Effector memory CD4-positive, alpha-beta T cell (primary cell): ENCODE measurements at regions not wholly inside any gene's neighbourhood (a gene's known extent, or its start where the extent isn't known, plus 50 kb on each side); places are given as distances from the start of the nearest gene placed in this dataset.
"Not testable (repeated sequence)": the region's sequence is repeated elsewhere in the genome, so short reads cannot be mapped to it uniquely, and the experiment has no call there.

ENCODE experiments used
- DNase-seq, 3 donors: peaks; one replicate each; pipeline ENCODE4 v3.0.0-alpha.2; 2020
- H3K27ac ChIP-seq: 2 replicates; pipeline ENCODE4 v1.7.0; 2013; ENCODE audit warnings: mild to moderate bottlenecking, low read length, moderate library complexity; ENCODE audit not compliant: insufficient read depth, poor library complexity, severe bottlenecking
- H3K27me3 ChIP-seq: replicated peaks from 2 replicates; pipeline ENCODE4 v1.7.0; 2013; ENCODE audit warnings: mild to moderate bottlenecking, low read length; ENCODE audit not compliant: insufficient read depth, control insufficient read depth, poor library complexity, severe bottlenecking
- H3K36me3 ChIP-seq: 2 replicates; pipeline ENCODE4 v1.7.0; 2013; ENCODE audit warnings: mild to moderate bottlenecking, low read length, moderate library complexity; ENCODE audit not compliant: control insufficient read depth, insufficient read depth
- H3K4me1 ChIP-seq: 2 replicates; pipeline ENCODE4 v1.7.0; 2013; ENCODE audit warnings: low read length, mild to moderate bottlenecking; ENCODE audit not compliant: control insufficient read depth, insufficient read depth, poor library complexity, severe bottlenecking
- H3K4me3 ChIP-seq: 2 replicates; pipeline ENCODE4 v1.7.0; 2013; ENCODE audit warnings: low read length, low read depth, mild to moderate bottlenecking; ENCODE audit not compliant: insufficient read depth, poor library complexity, severe bottlenecking
- H3K9me3 ChIP-seq: 2 replicates; pipeline ENCODE4 v1.7.0; 2013; ENCODE audit warnings: mild to moderate bottlenecking, low read length, moderate library complexity; ENCODE audit not compliant: control insufficient read depth

DNA sequence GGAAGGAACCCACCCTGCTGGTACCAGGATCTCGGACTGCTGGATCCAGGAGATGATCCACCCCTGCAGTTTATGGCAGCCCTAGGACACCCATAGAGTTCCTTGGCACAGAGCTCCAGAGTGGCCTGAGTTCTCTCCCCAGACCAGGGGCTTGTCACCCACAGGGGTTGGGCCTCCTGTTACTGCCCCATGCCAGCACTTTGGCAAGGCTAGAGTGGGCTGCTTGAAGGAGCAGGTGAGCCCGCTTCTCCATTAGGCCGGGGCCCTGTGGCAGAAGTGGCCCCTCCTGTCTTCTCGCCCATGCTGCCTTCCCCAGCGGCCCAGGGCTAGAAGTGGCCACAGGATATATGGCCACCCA, 1073.9 kb downstream of the RPIA start:
- peaks cover 10% of the 10 kb centered on the region for H3K27me3 ChIP-seq
- DNase-seq, H3K4me3 ChIP-seq, H3K36me3 ChIP-seq, H3K4me1 ChIP-seq, H3K9me3 ChIP-seq, H3K27ac ChIP-seq: not testable (repeated sequence)

DNA sequence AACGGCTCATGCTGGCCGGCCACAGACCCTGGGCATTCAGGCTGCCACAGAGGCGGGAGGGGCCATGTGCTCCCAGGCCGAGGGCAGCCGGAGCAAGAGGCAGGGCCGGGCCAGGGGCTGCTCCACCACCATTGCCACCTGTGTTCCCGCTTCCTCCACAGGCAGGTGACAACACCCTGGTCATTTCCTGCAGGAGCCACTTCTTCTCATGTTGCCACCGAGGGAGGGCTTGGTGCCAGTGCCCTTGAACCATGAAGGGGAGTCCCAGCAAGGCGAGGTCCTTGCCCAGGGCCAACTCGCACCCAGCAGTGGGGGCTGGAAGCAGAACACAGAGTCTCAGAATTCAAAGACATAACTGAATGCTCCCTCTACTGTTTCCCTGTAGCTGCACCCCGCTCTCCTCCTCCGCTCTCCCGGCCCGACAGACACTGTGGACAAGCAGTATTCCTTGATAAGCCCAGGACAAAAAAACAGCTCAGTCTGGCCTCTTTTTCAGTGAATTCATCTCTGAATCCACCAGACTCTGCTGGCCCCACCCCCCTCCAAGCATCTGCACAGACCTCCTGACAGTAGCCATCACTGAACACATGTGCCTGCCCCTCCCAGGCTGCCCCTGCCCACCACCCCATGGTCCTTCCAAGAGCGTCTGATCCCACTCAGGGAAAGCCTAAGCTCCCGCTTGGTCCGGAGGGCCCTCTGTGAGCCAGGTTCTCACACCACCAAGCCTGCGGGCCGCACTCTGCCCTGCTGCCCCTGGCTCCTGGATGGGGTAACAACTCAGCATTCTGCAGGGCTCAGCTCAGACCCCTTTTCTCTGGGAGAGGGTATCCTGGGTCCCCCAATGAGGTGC, 1074.9 kb downstream of the RPIA start:
- not testable (repeated sequence) for H3K4me1 ChIP-seq, H3K9me3 ChIP-seq, DNase-seq, H3K4me3 ChIP-seq, H3K36me3 ChIP-seq, H3K27ac ChIP-seq
- H3K27me3 ChIP-seq, result peaks cover 10% of the 10 kb centered on the region

DNA sequence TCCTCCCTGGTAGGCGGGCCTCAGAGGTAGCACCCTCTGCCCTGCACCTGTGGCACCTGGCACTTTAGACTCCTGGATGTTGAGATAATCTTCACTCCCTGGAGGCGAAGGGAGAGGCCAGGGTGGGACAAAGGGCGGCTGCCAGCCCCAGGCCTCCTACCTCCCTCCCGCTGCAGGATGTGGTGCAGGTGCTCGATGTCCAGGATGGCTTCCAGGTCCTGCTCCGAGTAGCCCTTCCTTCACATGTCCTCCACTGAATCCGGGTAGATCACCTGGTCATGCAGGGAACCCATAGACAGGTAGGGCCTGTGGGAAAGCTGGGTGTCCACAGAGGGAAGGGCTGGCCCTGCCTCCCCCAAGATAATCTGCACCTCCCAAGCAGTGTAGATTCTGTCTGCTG, 1075.6 kb downstream of the RPIA start:
- not testable (repeated sequence) for H3K36me3 ChIP-seq, DNase-seq, H3K27ac ChIP-seq, H3K4me3 ChIP-seq, H3K9me3 ChIP-seq, H3K4me1 ChIP-seq
- H3K27me3 ChIP-seq, result peaks cover 10% of the 10 kb centered on the region

DNA sequence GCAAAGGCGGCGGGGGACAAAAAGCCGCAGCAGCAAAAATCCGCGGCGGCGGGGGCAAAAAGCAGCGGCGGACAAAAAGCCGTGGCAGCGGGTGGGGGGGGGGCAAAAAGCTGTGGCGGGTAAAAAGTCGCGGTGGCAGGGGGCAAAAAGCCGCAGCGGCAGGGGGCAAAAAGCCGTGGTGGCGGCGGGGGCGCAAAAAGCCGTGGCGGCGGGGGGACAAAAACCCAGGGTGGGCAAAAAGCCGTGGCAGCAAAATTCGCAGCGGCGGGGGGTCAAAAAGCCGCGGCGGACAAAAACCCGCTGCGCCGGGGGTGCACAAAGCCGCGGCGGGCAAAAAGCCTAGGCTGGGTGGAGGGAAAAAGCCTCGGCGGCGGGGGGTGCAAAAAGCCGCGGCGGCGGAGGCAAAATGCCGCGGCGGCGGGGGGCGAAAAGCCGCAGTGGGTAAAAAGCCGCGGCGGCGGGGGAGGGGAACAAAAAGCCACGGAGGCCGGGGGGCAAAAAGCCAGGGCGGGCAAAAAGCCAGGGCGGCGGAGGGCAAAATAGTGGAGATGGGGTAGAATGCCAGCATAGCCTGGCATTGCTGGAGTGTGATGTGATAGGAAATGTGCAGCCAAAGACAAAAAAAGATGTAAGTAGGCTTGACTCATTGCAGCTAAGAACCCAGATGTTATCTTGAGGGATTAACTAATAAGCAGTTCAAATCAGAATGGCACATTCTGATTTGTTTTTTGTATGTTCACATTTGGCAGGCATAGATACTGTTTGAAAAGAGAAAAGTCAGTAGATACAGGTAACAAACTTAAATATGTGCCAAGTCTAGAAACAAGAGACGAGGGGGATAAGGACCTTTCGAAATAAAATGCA, 1076.3 kb downstream of the RPIA start:
- no peak overlapping the region for H3K27ac ChIP-seq
- no peaks in the 10 kb centered on the region for H3K36me3 ChIP-seq
- H3K9me3 ChIP-seq, result no peaks in the 10 kb centered on the region
- H3K4me3 ChIP-seq, result no peak overlapping the region
- no peaks in the 10 kb centered on the region for H3K4me1 ChIP-seq
- DNase-seq, result no peak
- peaks cover 10% of the 10 kb centered on the region for H3K27me3 ChIP-seq

DNA sequence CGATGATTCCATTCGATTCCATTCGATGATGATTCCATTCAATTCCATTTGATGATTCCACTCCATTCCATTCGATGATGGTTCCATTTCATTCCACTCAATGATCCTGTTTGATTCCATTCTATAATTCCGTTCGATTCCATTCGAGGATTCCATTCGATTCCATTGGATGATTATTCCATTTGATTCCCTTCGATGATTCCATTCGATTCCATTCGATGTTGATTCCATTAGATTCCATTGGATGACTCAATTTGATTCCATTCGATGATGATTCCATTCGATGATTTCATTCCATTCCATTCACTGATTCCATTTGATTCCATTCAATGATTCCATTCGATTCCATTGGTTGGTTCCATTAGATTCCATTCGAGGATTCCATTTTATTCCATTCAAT, 1084.4 kb downstream of the RPIA start:
- H3K4me3 ChIP-seq, result no peak overlapping the region
- no peak overlapping the region for H3K27ac ChIP-seq
- H3K9me3 ChIP-seq, result peaks cover 4% of the 10 kb centered on the region
- no peaks in the 10 kb centered on the region for H3K36me3 ChIP-seq
- H3K27me3 ChIP-seq, result no peaks in the 10 kb centered on the region
- DNase-seq, result no peak
- no peaks in the 10 kb centered on the region for H3K4me1 ChIP-seq

DNA sequence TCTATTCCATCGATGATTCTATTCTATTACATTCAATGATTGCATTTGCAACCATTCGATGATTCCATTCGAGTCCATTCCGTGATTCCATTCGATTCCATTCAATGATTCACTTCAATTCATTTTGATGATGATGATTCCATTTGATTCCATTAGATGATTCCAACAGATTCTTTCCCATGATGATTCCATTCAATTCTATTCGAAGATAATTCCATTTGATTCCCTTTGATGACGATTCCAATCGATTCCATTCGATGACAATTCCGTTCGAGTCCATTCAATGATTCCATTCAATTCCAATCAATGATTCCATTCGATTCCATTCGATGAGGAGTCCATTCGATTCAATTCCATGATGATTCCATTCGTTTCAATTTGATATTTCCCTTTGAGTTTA, 1088.8 kb downstream of the RPIA start:
- H3K4me1 ChIP-seq, result no peaks in the 10 kb centered on the region
- no peak overlapping the region for H3K4me3 ChIP-seq
- no peaks in the 10 kb centered on the region for H3K36me3 ChIP-seq
- H3K27ac ChIP-seq, result no peak overlapping the region
- no peak for DNase-seq
- H3K27me3 ChIP-seq, result no peaks in the 10 kb centered on the region
- H3K9me3 ChIP-seq, result no peaks in the 10 kb centered on the region

DNA sequence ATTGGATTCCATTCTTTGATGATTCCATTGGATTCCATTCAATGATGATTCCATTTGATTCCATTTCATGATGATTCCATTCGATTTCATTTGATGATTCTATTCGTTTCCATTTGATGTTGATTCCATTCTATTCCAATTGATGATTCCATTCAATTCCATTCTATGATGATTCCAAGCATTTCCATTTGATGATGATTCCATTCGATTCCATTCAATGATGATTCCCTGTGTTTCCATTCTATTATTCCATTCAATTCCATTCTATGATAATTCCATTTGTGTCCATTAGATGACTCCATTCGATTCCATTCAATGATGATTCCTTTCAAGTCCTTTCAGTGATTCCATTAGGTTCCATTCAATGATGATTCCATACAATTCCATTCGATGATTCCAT, 1090.5 kb downstream of the RPIA start:
- Histone ChIP-seq H3K9me3 (no peaks in the 10 kb centered on the region), H3K27me3 (no peaks in the 10 kb centered on the region), H3K27ac (no peak overlapping the region), H3K4me1 (no peaks in the 10 kb centered on the region), H3K36me3 (no peaks in the 10 kb centered on the region), H3K4me3 (no peak overlapping the region)
- no peak for DNase-seq

DNA sequence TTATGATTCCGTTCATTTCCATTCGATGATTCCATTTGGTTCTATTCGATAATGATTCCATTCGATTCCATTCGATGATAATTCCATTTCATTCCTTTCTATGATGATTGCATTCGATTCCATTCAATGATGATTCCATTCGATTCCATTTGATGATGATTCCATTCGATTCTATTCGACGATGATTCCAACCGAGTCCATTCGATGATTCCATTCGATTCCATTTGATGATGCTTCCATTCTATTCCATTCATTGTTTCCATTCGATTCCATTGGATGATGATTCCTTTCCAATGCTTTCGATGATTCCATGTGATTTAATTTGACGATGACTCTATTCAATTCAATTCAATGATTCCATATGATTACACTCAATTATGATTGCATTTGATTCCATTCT, 1093.5 kb downstream of the RPIA start:
- peaks cover 3% of the 10 kb centered on the region for H3K9me3 ChIP-seq
- H3K27ac ChIP-seq, result no peak overlapping the region
- no peaks in the 10 kb centered on the region for H3K4me1 ChIP-seq
- H3K27me3 ChIP-seq, result no peaks in the 10 kb centered on the region
- no peak for DNase-seq
- H3K4me3 ChIP-seq, result no peak overlapping the region
- no peaks in the 10 kb centered on the region for H3K36me3 ChIP-seq

DNA sequence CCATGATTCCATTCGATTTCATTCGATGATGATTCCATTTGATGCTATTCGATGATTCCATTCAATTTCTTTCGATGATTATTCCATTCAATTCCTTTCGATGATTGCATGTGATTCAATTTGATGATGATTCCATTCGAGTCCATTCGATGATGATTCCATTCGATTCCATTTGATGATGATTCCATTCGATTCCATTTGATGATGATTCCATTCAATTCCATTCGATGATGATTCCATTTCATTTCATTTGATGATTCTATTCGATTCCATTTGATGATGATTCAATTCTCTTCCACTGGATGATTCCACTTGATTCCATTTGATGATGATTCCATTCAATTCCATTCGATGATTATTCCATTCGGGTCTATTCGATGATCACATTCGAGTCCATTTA, 1094.1 kb downstream of the RPIA start:
- not testable (repeated sequence) for DNase-seq, H3K9me3 ChIP-seq, H3K4me1 ChIP-seq, H3K4me3 ChIP-seq, H3K36me3 ChIP-seq, H3K27me3 ChIP-seq, H3K27ac ChIP-seq

DNA sequence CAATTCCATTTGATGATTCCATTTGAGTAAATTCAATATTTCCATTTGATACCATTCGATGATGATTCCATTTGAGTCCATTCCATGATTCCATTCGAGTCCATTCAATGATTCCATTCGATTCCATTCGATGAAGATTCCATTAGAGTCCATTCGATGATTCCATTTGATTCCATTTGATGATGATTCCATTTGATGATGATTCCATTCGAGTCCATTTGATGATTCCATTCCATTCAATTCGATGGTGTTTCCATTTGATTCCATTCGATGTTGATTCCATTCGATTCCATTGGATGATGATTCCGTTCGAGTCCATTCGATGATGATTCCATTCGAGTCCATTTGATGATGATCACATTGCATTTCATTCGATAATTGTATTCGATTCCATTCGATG, 1095.2 kb downstream of the RPIA start:
- DNase-seq, H3K27ac ChIP-seq, H3K27me3 ChIP-seq, H3K9me3 ChIP-seq, H3K4me1 ChIP-seq, H3K36me3 ChIP-seq, H3K4me3 ChIP-seq: not testable (repeated sequence)
